Fibroblast of mammary gland (primary cell): ENCODE measurements at regions not wholly inside any gene's neighbourhood (a gene's known extent, or its start where the extent isn't known, plus 50 kb on each side); places are given as distances from the start of the nearest gene placed in this dataset.

Experiments used
- DNase-seq: peaks from one replicate; pipeline ENCODE4 v3.0.0-alpha.2; 2010; ENCODE audit warnings: low read depth
- H3K4me3 ChIP-seq: 2 replicates; pipeline ENCODE4 v1.5.1; 2011; ENCODE audit warnings: low read depth, mild to moderate bottlenecking, low read length, moderate library complexity; ENCODE audit not compliant: control insufficient read depth
- TF ChIP-seq, protein P1 (sequence below): conservative IDR thresholded peaks from 2 replicates; pipeline ENCODE4 v1.5.1; 2011; ENCODE audit warnings: low read depth, low read length, inconsistent platforms; ENCODE audit not compliant: control insufficient read depth, insufficient read depth

DNA sequence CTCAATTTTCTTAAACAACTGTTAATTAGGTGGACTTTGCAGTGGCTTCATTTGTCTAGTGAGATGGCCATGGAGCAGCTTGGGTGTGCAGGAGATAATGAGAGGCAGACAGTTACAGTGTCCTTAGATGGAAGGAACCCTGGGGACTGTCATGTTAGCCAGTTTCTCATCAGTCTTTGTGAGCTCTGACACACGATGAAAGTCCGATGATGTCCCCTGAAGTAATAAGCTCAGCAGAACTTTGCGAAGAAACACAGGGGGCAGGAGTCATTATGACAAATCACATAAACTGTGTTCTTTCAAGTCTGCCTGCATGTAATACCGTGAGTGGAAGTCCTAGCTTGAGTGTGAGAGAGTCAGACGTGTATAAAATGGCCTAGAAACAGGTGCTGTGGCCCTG is 201.8 kb downstream of the DRD1 start:
- no peak overlapping the region for H3K4me3 ChIP-seq
- DNase-seq = no peak
- TF ChIP-seq, protein P1, sequence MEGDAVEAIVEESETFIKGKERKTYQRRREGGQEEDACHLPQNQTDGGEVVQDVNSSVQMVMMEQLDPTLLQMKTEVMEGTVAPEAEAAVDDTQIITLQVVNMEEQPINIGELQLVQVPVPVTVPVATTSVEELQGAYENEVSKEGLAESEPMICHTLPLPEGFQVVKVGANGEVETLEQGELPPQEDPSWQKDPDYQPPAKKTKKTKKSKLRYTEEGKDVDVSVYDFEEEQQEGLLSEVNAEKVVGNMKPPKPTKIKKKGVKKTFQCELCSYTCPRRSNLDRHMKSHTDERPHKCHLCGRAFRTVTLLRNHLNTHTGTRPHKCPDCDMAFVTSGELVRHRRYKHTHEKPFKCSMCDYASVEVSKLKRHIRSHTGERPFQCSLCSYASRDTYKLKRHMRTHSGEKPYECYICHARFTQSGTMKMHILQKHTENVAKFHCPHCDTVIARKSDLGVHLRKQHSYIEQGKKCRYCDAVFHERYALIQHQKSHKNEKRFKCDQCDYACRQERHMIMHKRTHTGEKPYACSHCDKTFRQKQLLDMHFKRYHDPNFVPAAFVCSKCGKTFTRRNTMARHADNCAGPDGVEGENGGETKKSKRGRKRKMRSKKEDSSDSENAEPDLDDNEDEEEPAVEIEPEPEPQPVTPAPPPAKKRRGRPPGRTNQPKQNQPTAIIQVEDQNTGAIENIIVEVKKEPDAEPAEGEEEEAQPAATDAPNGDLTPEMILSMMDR = no peak

DNA sequence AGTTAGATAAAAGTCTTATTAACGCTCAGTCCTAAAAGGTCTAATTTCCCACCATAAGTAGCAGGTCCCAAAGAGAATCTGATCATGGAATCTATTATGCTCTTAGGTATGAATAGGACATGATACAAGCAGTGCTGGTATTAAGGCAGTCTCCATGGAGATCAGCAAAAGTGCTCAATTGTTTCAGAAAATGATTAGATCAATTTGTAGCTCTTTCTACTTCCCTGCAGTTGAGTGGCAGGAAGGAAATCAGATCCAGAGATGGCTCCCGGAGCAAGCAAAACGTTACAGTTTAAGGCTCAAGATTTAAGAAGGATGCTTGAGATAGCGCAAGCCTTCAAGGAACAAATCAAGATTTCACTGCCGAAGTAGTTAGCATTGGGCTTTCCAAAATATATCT is 205.7 kb downstream of the DRD1 start:
- TF ChIP-seq, protein P1 = no peak
- H3K4me3 ChIP-seq = no peak overlapping the region
- DNase-seq = no peak

DNA sequence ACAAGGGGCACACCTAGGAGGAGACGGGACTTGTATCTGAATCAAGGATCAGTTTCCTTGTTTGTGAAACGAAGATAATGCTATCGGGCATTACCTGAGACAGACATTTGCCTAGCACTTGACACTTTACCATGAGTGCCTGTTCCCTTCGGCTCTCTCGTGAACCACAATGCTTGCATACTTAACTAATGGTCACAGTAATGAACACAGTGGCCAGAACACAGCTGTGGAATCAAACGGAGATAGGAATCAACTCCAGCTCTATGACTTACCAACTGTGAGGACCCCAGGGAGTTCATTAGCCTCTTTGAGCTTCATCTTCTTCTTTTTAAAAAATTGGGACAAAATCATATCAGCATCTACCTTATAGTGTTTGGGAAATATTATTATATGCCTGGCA is 207.8 kb downstream of the DRD1 start:
- TF ChIP-seq, protein P1 = no peak

DNA sequence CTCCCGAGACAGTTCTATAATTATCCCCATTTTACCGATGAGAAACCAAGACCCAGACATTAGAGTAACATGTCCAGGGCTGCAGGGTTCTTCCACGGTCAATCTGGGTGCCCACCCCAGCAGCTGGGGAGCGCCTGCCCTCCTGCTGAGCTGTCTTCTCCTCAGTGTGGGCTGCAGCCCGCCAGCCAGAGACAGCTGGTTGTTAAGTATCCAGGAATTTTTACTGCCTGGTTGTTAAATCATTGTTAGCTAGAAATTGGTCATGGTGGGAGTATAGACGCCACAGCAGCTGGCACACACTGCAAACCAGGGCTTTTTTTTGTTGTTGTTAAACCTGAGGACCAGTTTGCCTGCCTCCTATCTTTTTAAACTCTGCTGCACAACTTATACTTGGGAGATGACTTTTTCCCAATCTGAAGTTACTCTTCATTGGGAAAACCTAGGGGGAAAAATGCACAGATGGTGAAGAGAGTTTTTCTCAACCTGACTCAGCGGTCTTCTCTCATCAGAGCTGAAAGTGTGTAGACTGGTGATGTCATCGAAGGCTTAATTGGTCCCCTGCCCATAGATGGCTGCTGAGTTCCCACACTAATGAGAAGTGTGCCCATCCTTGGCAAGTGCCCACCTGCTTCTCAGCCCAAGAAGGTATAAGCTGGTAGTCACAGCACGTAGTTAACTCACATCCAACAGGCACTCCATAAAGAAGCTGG is 208.6 kb downstream of the DRD1 start:
- H3K4me3 ChIP-seq = no peak overlapping the region
- TF ChIP-seq, protein P1 = no peak
- DNase-seq = no peak

More for the DNA sequence above, 207.8 kb downstream of the DRD1 start:
- no peak for DNase-seq
- no peak overlapping the region for H3K4me3 ChIP-seq

DNA sequence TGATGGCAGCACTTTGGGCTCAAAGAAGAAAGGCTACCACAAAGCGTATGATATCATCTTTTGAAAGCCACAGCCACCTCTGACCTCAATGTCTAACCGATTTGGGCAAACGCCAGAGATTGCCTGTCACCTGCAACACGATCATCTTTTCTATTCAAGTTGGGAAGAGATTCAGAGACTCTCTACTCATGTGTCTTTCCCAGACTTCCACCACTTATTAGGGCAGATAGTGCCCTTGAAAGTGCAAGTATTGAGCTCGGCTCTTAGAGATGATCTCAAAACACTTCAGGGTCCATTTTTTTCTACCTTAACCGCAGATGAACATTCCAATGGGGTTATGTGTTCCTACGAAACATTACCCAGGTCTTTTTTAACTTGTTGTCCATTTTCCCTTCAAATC is 213.7 kb downstream of the DRD1 start:
- no peak overlapping the region for H3K4me3 ChIP-seq
- TF ChIP-seq, protein P1 = no peak
- no peak for DNase-seq

DNA sequence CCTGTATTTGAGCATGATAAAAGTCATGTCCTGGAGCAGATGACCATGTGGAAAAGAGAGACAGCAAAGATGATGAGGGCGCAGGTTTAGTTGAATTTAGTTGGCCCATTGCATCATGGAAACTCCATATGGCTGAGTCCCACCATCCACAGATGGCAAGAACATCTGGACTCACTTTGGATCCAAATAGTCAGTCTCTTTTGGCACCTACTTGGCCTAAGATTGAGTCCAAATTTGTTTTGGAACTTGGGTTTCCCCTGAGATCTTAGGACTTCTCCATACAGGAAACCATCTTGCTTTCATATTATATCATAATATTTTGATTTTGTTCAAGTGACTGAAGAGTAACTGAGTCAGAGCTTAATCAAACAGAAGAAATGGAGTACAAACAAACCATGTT is 217.5 kb downstream of the DRD1 start:
- no peak overlapping the region for H3K4me3 ChIP-seq
- DNase-seq = no peak
- TF ChIP-seq, protein P1 = no peak

DNA sequence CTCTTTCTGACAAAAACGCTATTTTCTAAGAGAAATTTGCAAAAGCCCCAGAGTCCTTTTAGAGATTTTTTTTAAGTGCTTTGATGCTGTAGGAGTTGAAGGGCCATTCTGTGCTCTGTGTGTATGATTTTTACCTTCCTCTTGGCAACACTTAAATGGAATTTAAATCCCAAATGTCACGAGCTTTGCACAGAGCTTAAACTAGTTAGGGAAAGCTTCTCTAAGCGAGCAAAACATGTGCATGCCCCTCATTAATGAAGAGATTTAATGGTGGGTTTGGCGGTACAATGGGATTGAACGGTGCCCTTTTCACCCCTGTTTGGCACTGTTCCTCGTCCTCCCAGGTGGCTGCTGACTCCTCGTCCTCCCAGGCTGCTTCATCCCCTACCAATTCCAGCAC is 220.7 kb downstream of the DRD1 start:
- TF ChIP-seq, protein P1 = no peak
- no peak for DNase-seq
- no peak overlapping the region for H3K4me3 ChIP-seq
